Brain pericyte (primary cell): ENCODE measurements at regions not wholly inside any gene's neighbourhood (a gene's known extent, or its start where the extent isn't known, plus 50 kb on each side); places are given as distances from the start of the nearest gene placed in this dataset.
"Not testable (repeated sequence)": the region's sequence is repeated elsewhere in the genome, so short reads cannot be mapped to it uniquely, and the experiment has no call there.

Experiments
- DNase-seq: peaks from one replicate; pipeline ENCODE4 v3.0.0-alpha.2; 2012; ENCODE audit warnings: low read depth, low spot score

DNA sequence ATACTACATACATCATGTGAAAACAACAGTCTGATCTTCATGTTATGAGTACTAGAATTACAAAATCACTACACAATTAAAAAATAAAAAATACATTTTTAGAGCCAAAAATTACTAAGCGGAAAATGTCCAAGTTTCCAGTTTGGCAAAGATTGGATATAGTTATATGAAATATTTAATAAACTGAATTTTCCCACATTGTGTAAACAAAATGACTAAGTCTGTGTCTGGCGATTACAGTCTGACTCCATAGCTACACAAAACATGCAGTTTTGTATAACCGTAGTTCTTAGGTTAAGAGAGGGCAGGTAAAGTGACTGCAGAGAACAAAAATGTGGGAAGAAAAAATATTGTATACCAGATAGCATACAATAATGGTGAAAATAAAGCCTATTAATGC lies 59.2 kb upstream of the TMEM47 start:
- DNase-seq, result no peak

GRCh38 chrX:34734383-34734782 lies 77.3 kb upstream of the TMEM47 start:
- no peak for DNase-seq

DNA sequence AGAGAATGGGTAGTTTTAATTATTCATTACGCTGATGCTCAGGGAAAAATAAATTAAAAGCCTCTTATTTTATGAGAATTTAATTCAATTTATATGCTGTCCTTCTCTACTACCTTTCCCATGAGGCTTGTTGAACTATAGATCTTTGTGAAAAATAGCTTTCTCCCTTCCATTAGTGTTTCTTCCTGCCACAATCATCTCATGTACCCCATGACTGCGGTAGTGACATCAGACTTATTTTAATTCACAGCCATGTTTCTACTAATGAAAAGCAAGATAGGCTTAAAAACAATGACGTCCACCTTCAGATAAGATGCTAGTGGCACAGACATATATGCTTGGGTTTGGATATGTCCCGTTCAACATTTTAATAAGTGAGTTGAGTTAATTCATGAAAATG lies 87.4 kb upstream of the TMEM47 start:
- DNase-seq, result no peak

- DNase-seq, result no peak
Measured at GRCh38 chrX:34749896-34750295, 92.8 kb upstream of the TMEM47 start.

DNA sequence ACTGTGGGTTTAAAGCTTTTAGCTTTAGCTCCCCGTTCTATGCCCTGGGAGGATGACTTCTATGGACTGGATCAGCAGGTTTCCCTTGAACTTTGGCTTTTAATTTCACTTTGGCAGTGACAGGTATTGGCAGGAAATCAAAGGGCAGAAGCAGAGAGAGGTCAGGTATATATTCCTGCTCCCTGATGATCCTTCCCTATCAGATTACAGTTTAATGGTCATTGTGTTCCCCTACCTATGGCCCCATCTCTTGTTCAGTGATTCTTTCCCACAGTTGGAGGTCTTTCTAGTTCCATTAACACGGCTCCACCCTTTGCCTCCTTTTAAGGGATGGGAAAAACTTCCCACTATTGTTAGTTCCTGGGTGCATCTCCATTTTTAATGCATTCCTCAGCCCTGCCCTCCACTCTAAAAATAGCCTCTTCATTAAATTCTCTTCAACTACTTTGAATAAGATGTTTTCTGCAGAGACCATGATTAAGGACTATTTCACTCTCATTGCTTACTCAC lies 107.8 kb upstream of the TMEM47 start:
- DNase-seq, result no peak

DNA sequence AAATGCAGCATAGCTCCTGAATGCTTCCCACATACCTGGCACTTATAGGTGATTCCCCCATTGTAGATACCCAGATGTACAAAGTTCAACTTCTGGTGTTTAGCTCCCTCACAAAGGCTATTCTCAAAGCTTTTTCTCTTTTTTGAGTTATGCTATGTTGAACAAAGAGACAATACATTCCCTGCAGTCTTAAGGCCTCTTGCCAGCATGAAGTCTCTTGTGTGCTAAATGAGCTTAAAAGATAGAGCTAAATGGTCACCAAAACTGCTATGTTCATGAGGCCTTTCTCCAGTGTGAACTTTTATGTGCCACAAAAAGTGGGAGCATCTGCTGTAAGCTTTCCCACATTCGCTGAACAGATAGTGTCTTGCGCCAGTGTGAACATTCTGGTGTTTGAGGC lies 111.2 kb upstream of the TMEM47 start:
- DNase-seq, result no peak

GRCh38 chrX:34770511-34770910 lies 113.4 kb upstream of the TMEM47 start:
- no peak for DNase-seq

GRCh38 chrX:34778916-34779315 lies 121.8 kb upstream of the TMEM47 start:
- no peak for DNase-seq

DNA sequence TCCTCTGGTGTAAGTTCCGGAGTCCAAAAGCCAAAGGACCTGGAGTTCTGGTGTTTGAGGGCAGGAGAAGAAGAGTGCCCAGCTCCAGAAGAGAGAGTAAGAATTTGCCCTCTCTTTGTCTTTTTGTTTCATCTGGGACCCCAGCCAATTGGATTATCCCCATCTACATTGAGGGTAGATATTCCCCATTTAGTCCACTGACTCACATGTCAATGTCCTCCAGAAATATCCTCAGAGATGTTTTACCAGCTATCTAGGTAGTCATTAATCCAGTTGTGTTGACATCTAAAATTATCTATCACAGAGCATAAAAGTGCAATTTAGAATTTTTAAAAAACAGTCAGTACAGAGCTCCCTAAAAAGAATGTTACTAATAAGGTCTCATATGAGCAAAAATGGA lies 132.9 kb upstream of the TMEM47 start:
- no peak for DNase-seq

DNA sequence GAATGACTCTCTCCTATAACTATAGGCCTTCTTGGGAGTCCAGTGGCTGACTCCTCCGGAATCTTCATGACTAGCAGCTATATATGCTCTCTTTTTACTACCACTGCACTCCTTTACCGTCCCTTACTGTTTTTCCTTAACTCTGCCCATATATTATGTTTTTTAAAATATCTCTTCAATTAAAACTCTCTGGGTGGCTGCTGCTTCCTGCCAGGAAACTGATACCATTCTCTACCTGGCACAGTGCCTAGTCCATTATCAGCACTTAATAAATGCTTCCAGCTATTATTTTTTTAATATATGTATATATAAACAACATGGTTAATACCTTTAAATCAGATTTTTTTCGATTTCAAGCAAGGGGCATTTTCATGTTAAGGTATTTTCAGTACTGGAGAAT lies 136.6 kb upstream of the FAM47B start:
- DNase-seq, result no peak

- DNase-seq, result no peak
Measured at GRCh38 chrX:34809096-34809495, 133.5 kb upstream of the FAM47B start.

- no peak for DNase-seq
Measured at GRCh38 chrX:34810364-34810763, 132.2 kb upstream of the FAM47B start.

- DNase-seq, result no peak
Measured at GRCh38 chrX:34810916-34811315, 131.7 kb upstream of the FAM47B start.

DNA sequence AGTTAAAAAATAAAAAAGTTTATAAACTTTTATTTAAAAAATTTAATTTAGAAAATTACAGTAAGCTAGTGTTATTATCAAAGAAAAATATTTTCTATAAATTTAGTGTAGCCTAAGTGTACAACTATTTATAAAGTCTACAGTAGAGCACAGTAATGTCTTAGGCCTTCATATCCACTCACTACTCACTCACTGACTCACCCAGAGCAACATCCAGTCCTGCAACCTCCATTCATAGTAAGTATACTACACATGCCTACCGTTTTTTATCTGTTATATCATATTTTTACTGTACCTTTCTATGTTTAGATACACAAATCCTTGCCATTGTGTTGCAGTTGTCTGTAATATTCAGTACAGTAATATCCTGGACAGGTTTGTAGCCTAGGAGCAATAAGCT lies 129.0 kb upstream of the FAM47B start:
- no peak for DNase-seq

GRCh38 chrX:34826964-34827363 lies 115.6 kb upstream of the FAM47B start:
- no peak for DNase-seq

- DNase-seq, result no peak
Measured at GRCh38 chrX:34839451-34839850, 103.1 kb upstream of the FAM47B start.

DNA sequence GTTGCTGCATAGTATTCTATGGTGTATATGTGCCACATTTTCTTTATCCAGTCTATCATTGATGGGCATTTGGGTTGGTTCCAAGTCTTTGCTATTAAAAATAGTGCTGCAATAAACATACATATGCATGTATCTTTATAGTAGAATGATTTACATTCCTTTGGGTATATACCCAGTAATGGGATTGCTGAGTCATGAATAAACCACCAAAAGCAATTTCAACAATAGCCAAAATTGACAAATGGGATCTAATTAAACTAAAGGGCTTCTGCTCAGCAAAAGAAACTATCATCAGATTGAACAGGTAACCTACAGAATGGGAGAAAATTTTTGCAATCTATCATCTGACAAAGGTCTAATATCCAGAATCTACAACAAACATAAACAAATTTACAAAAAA lies 101.4 kb upstream of the FAM47B start:
- DNase-seq, result not testable (repeated sequence)

GRCh38 chrX:34848281-34848680 lies 94.3 kb upstream of the FAM47B start:
- DNase-seq, result no peak

DNA sequence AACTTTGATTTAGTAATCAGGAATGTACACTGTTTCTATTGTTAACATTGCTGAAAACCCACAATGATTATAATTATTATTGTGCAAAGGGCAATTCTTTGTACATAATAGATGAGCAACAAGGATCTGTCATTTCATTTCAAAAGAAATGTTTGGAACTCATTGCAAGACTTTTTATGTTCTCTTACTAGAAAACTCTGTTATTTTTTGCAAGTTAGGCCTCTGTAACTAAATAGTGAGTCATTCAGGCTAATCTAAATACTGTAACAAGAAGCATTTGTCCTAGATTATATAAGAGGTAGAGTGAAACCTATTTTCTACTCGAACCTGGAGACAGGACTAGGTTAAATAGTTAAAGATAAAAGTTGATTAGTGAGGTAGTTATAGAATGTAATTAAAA lies 93.2 kb upstream of the FAM47B start:
- no peak for DNase-seq

- no peak for DNase-seq
Measured at GRCh38 chrX:34859191-34859590, 83.4 kb upstream of the FAM47B start.

DNA sequence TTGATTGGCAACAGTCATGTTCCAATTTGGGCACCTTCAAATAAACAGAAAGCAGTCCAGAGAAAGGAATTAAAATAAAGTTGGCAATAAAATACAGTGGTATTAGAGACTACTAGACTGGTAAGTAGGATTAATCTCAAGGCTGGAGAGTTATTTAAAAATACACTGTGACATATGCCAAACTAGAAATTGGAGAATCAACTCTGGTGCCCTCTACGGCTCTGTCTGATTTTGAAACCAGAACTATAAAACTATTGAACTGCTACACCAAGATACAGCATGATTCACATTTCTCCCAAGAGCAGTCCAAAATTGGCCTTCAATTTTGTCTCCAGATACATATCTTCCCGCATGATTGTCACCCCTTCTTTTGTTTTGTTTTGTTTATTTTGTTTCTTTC lies 78.7 kb upstream of the FAM47B start:
- DNase-seq, result no peak

DNA sequence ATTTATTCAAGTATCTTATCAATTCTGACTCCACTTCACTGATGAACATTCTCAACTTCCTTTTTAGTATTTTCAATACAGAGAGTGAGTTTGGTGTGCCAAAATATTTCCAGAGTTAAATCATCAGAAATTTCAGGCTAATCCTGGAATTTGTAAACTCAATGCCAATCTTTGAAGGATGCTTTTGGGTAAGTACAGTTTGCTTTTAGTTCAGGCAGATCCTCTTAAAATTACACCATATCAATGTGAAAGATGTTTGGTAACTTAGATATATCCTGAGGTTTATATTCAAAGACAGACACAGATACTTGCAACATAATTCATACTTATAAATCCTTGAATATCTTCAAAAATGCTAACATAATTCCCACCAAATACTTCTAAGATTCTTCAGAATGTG lies 76.0 kb upstream of the FAM47B start:
- DNase-seq, result no peak

GRCh38 chrX:34868633-34869032 lies 74.0 kb upstream of the FAM47B start:
- DNase-seq, result no peak

DNA sequence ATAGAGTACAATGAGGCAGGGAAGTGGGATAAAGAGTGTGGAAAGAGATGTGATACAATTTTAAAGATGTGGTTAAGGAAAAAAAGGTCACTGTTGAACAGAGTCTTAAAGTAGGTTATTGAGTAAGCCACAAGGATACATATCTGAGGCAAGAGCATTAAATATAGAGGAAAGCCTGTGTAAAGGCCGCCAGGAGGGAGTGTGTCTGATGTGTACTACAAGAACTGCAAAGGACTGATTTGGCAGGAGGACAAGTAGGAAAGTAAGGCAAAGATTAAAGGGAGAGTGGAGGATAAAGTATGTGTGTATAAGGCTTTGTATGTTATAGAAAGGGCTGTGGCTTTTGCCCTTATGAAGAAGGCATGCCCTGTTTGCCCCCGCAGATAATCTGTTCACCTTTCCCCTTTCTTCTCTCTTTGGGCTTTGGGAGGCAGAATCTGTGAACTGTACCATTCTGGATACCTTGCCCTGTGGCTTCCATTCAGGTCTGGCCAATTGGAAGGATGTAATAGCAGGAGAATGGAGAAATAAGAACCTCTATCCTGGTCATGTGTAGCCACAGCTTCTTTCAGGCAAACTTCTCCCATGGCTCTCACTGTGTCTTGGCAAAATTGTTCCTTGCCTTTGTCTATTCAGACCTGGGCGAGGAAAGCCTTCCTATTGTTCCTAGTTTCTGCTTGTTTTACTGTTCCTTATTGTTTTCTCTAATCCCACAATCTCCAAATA lies 68.9 kb upstream of the FAM47B start:
- DNase-seq, result no peak
